Fibroblast of lung (primary cell): ENCODE measurements at regions not wholly inside any gene's neighbourhood (a gene's known extent, or its start where the extent isn't known, plus 50 kb on each side); places are given as distances from the start of the nearest gene placed in this dataset.

ENCODE experiments used
- DNase-seq, 2 donors: peaks; one replicate each; pipeline versions ENCODE4 v3.0.0 to v3.0.0-alpha.2; 2010; ENCODE audit warnings: low read depth in 2 of 2
- H2AFZ ChIP-seq: 2 replicates; pipeline ENCODE4 v1.5.1; 2012; ENCODE audit warnings: low read length, control low read depth, inconsistent platforms
- H3K27ac ChIP-seq: 2 replicates; pipeline ENCODE4 v1.5.1; 2011; ENCODE audit warnings: low read length, control low read depth; ENCODE audit not compliant: insufficient read depth
- H3K27me3 ChIP-seq: 2 replicates; pipeline ENCODE4 v1.5.1; 2011; ENCODE audit warnings: mild to moderate bottlenecking, low read length; ENCODE audit not compliant: control insufficient read depth, insufficient read depth
- H3K36me3 ChIP-seq: 2 replicates; pipeline ENCODE4 v1.5.1; 2011; ENCODE audit warnings: low read length; ENCODE audit not compliant: control insufficient read depth, insufficient read depth
- H3K4me1 ChIP-seq: 2 replicates; pipeline ENCODE4 v1.5.1; 2011; ENCODE audit warnings: low read length; ENCODE audit not compliant: control insufficient read depth, insufficient read depth; ENCODE audit errors: extremely low read depth
- H3K4me2 ChIP-seq: 2 replicates; pipeline ENCODE4 v1.5.1; 2011; ENCODE audit warnings: low read length, control low read depth; ENCODE audit not compliant: insufficient read depth; ENCODE audit errors: extremely low read depth
- H3K4me3 ChIP-seq, 4 experiments: fragments of 200-600 bp in 1 of 4; sonication (generic) in 1 of 4; replicated peaks in 1 of 4; 2 replicates each; pipeline ENCODE4 v1.5.1; 2011 to 2016; ENCODE audit warnings: low read length in 4 of 4, low read depth in 3 of 4, mild to moderate bottlenecking in 3 of 4, control low read depth in 2 of 4, inconsistent platforms in 1 of 4, mixed read lengths in 1 of 4; ENCODE audit not compliant: insufficient read depth in 1 of 4; ENCODE audit errors: control extremely low read depth in 1 of 4
- H3K79me2 ChIP-seq: 2 replicates; pipeline ENCODE4 v1.5.1; 2012; ENCODE audit warnings: mild to moderate bottlenecking, low read length, inconsistent platforms; ENCODE audit not compliant: control insufficient read depth, insufficient read depth
- H3K9ac ChIP-seq: 2 replicates; pipeline ENCODE4 v1.5.1; 2011; ENCODE audit warnings: mild to moderate bottlenecking, low read length, control low read depth; ENCODE audit not compliant: insufficient read depth
- H3K9me3 ChIP-seq: 2 replicates; pipeline ENCODE4 v1.5.1; 2012; ENCODE audit warnings: low read depth, low read length; ENCODE audit not compliant: control insufficient read depth, insufficient read depth
- H4K20me1 ChIP-seq: 2 replicates; pipeline ENCODE4 v1.5.1; 2011; ENCODE audit warnings: low read length; ENCODE audit not compliant: control insufficient read depth, insufficient read depth; ENCODE audit errors: extremely low read depth
- CTCF ChIP-seq, 2 donors: IDR thresholded peaks in 1 of 2; conservative IDR thresholded peaks in 1 of 2; 1 replicate in 1 of 2; 2 replicates in 1 of 2; pipeline ENCODE4 v1.5.1; 2011 to 2012; ENCODE audit warnings: low read length in 2 of 2, control low read depth in 1 of 2, inconsistent platforms in 1 of 2, low read depth in 1 of 2, mild to moderate bottlenecking in 1 of 2
- EZH2 ChIP-seq: IDR thresholded peaks from 2 replicates; pipeline ENCODE4 v1.5.1; 2012; ENCODE audit warnings: low read length, control low read depth, mild to moderate bottlenecking; ENCODE audit errors: missing control alignments

GRCh38 chr15:46569781-46570180, 935.0 kb downstream of the SQOR start:
- no peak overlapping the region for H3K4me2 ChIP-seq
- H2AFZ ChIP-seq: no peak overlapping the region
- DNase-seq: no peak
- no peaks in the 10 kb centered on the region for H3K27me3 ChIP-seq
- no peaks in the 10 kb centered on the region for H3K36me3 ChIP-seq
- H3K9ac ChIP-seq: no peak overlapping the region
- no peaks in the 10 kb centered on the region for H4K20me1 ChIP-seq
- no peaks in the 10 kb centered on the region for H3K4me1 ChIP-seq
- no peaks in the 10 kb centered on the region for H3K79me2 ChIP-seq
- TF ChIP-seq CTCF (conservative IDR thresholded peaks at IDR 0.05 in 1 of 2, IDR thresholded peaks at IDR 0.05 in 1 of 2; ENCODE audit: low read depth in 1 of 2, low read length in 2 of 2): no peak
- no peak for TF ChIP-seq EZH2
- no peaks in the 10 kb centered on the region for H3K9me3 ChIP-seq
- H3K4me3 ChIP-seq: no peak overlapping the region
- H3K27ac ChIP-seq: no peak overlapping the region

- no peak overlapping the region for H3K27ac ChIP-seq
- no peak overlapping the region for H3K4me3 ChIP-seq
- H4K20me1 ChIP-seq: no peaks in the 10 kb centered on the region
- H3K9me3 ChIP-seq: no peaks in the 10 kb centered on the region
- H2AFZ ChIP-seq: no peak overlapping the region
- H3K36me3 ChIP-seq: no peaks in the 10 kb centered on the region
- no peaks in the 10 kb centered on the region for H3K27me3 ChIP-seq
- H3K9ac ChIP-seq: no peak overlapping the region
- no peaks in the 10 kb centered on the region for H3K79me2 ChIP-seq
- H3K4me2 ChIP-seq: no peak overlapping the region
- no peak for DNase-seq
- H3K4me1 ChIP-seq: no peaks in the 10 kb centered on the region
- no peak for TF ChIP-seq EZH2
- TF ChIP-seq CTCF (conservative IDR thresholded peaks at IDR 0.05 in 1 of 2, IDR thresholded peaks at IDR 0.05 in 1 of 2; ENCODE audit: low read depth in 1 of 2, low read length in 2 of 2): no peak
Observed at GRCh38 chr15:46576646-46577395, 942.0 kb downstream of the SQOR start.

- Histone ChIP-seq H2AFZ (no peak overlapping the region), H3K9ac (no peak overlapping the region), H4K20me1 (no peaks in the 10 kb centered on the region), H3K4me2 (no peak overlapping the region), H3K36me3 (no peaks in the 10 kb centered on the region), H3K4me1 (no peaks in the 10 kb centered on the region), H3K27ac (no peak overlapping the region), H3K9me3 (no peaks in the 10 kb centered on the region), H3K4me3 (no peak overlapping the region), H3K79me2 (no peaks in the 10 kb centered on the region), H3K27me3 (no peaks in the 10 kb centered on the region)
- no peak for DNase-seq
- TF ChIP-seq EZH2 (no peak), CTCF (conservative IDR thresholded peaks at IDR 0.05 in 1 of 2, IDR thresholded peaks at IDR 0.05 in 1 of 2; ENCODE audit: low read depth in 1 of 2, low read length in 2 of 2) (no peak)
Observed at GRCh38 chr15:46577767-46578166, 942.9 kb downstream of the SQOR start.
